Stimulated activated CD8-positive, alpha-beta memory T cell treated with anti-CD3 and anti-CD28 coated beads, Interleukin-7, amount 100 ng/mL, for 4 hours (primary cell): ENCODE measurements at regions not wholly inside any gene's neighbourhood (a gene's known extent, or its start where the extent isn't known, plus 50 kb on each side); places are given as distances from the start of the nearest gene placed in this dataset.

Source experiments
- DNase-seq, 2 donors: peaks; one replicate each; pipeline ENCODE4 v3.0.0-alpha.2; 2020; ENCODE audit warnings: low read depth in 2 of 2

DNA sequence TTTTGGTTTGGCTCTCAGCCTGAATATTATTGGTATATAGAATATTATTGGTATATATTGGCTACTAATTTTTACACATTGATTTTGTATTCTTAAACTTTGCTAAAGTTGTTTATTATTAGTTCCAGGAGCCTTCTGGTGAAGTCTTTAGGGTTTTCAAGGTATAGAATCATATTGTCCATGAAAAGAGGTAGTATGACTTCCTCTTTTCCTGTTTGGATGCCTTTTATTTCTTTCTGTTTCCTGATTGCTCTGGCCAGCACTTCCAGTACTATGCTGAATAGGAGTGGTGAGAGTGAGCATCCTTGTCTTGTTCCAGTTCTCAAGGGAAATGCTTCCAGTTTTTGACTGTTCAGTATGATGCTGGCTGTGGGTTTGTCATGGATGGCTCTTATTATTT is 107.3 kb upstream of the LIPC start:
- no peak for DNase-seq

DNA sequence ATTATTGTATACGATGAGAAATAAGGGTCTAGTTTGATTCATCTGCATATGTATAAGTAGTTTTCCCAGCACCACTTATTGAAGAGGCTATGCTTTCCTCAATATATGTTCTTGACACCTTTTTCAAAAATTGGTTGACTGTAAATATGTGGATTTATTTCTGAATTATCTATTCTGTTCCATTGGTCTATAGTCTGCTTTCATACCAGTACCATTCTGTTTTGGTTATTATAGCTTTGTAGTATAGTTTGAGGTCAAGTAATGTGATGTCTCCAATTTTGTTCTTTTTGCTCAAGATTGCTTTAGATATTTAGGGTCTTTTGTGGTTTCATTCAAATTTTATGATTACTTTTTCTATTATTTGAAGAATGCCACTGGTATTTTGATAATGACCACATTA is 103.8 kb upstream of the LIPC start:
- DNase-seq, result no peak

DNA sequence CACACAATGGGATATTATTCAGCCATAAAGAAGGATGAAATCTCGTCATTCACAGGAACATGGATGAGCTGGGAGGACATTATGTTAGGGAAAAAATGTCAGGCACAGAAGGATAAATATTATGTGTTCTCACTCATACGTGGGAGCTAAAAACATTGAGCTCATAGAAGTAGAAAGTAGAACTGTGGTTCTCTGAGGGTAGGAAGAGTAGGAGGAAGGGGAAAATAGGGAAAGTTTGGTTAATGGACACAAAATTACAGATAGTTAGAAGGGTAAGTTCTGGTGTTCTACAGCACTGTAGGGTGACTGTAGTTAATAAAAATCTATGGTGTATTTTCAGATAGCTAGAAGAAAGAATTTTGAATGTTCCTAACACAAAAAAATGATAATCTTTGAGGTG is 102.6 kb upstream of the LIPC start:
- no peak for DNase-seq

DNA sequence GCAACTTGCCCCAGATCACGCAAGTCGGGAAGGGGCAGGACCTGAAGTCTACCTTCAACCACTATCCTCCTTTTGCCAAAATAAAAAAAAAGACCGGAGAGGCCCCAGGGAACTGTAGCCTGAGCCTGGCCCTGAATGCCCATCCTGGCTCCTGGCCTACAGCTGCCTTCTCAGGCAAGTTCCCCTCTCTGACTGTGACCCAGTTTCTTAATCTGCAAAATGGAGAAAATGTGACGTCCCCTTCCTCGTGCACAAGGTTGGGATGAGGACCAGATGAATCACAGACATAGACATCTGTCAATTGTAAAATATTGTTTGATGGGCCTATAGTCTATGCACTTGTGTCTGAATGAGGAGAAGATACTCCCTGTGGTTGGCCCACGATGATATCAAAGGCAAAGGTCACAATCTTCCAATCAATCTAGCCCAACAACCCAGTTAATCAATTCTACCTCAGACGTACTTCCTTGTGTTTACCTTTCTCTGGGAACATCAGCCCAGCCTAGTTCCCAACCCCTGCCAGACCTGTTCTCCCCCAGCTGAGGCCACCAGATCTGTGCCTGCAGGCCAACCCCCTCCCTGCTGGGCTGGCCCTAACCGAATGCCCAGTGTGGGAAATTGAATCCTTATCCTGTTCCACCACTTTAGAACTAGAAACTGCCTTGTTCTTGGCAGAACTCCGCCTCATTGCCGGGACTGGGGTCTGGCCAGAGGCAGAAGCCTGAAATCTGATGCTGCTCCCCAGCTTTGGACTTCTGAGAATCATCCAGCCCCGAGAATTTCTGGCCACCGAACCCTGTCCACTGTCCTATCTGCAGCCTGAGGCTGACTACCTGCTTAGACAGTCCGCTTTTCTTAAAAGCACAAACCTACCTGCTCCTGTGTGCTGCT is 101.8 kb upstream of the LIPC start:
- no peak for DNase-seq

DNA sequence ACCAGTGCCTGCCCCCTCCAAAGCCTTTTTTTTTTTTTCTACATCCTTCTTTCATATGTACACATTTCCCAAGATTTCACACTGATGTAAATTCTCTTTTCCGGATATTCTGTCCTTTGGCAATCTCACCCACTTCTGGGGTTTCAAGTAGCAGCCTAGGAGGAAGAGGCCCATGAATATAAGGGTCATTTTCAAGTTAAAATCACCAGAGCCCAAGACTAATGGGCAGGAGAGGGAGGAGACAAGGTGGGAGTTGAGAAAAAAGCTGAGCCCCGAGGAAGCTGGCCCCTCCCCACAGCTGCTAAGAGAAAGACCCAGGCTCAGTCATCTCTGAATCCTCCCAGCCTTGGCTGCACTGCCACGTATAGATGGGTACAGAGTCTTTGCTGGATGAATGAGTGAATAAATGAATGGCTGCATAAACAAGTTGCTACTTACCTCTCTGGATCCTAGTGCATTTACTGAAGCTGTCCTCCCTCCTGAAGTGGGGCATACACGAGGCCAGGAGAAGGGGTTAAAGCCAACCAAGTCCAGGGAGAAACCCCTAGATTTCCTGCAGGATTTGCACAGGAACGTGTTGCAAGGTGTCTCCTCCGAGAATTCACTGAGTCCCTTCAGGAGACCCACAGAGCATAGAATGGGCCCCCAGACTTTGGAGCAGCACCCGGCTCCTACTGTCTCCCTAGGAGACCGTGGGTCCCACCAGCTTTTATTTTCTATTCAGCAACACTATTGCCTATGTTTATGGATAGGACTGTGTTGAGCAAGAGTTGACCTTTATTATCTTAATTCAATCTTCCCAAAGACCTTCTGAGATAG is 100.8 kb upstream of the LIPC start:
- DNase-seq, result no peak

DNA sequence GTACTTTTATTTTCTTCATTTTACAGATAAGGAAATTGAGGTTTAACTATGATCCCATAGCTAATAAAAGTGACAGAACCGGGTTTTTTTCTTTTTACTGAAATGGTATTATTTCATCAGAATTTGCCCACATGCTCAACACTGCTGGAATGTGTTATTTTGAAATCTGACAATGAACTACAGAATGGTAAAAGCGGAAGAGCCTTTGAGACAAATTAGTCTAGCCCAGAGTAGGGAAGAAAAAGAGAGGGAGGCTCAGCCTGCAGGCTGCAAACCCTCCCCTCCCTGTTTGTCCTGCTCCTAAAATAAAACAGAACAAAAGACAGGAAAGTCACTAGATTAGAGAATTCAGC is 100.3 kb upstream of the LIPC start:
- no peak for DNase-seq

DNA sequence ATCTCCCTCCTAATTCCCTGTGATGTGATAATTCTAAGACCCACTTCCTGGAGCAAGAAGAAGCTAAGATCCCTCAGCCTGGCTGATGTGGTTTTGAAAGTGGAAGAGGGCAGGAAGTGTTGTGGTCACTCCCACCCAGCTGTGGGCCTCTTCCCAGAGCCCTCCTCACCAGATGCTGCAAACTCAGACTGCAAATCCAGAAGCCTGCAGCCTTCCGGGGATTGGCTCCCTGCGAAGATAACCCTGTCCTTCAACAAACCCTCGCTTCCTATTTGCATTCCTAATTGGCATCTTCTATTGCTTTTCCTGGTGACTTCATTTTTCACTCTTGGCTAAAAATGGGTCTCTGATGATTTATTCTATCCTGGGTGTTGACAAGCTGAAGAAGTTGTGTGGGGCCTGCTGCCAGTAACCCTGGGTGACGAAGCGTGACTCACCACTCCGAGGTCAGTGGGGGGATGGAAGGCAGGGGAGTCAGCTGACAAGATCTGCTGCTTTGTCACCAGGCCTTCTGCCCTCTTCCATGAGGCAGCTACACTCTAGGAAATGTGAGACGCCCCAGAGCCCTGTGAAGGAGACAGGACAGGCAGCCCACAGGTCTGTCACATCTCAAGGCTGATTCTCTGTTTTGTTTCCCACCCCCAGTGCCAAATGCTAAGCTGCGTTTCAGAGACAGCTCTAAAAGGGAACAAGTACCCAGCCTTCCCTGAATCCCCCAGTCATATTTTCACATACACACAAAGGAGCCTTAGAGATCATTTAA is 99.7 kb upstream of the LIPC start:
- peak; percentile 87 to 89 for DNase-seq

DNA sequence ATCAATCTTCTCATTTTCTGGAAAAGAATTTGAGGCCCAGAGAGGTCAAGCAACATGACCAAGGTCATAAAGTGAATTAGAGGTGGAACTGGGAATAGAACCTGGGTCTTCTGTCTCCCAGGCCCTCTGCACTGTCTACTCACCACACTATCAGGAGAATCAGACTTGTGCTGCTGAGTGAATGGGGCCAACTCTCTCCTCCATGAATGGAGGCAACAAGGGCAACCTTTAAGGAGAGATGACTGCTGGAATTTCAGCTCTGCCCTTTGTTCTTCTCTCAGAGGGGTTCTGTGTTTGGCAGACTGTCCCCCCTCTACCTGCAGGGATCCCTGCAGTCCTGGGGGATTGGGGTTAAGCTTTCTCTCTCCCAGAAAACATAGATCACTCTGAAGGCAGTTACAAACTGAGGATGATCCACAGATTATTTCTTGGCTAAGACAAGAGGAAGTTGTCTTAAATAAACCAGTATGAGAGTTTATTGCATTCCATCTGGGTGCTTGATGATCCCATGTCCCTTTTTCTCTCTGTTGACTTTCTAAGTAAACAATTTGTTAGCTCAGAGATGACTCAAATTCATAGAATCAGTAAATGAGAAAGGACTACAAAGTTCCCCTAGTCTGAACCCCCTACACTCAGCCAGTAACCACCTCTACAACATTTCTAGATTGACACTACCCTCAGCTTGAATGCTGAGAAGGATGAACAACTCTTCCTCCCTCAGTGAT is 99.0 kb upstream of the LIPC start:
- DNase-seq, result no peak

DNA sequence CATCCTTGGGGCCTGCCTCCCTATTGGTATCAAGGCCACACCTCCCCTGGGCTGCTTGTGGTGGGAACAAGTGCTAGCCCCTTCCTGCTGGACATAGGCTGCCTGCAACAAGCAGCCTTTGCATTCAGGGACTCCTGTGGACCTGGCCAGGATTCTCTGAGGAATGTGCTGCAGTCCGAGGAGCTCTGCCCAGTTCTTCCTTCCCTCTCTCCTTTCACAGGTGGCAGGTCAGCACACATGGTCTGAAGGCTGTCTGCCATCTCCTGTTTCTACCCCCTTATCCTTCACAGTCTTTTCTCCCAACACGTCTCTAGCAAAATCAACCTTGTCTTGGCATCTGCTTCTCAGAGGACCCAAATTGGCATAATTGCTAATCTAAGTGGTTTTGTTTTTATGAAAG is 97.0 kb upstream of the LIPC start:
- DNase-seq, result no peak

DNA sequence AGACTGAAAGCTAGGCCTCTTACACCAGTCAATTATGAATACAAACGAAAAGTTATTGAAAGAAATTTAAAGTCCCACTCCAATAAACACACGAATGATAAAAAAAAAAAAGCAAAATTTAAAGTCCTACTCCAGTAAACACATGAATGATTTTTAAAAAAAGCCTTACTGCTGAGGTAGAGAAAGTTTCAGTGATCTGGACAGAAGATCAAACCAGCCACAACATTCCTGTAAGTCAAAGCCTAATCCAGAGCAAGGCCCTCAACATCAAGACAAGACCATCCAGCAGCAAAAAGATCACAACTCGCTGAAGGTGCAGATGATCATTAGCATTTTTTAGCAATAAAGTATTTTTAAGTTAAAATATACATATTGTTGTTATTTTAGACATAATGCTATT is 95.6 kb upstream of the LIPC start:
- no peak for DNase-seq

DNA sequence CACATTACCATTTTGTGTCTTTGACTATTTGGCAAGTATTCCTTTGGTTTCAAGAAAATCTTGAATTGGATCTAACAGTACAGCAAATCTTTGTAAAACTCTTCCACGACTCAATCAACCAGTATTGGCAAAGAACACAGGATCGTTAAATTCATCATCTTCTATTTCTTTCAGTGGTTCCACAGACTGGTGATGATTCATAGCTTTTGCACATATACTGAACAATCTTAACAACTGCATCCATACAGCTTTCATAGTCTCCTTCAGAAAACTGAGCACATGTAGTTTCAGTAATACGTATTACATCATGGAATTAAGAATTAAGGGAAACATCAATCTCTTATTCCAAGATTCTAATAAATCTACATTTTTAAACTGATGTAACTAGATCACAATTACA is 91.6 kb upstream of the LIPC start:
- no peak for DNase-seq

DNA sequence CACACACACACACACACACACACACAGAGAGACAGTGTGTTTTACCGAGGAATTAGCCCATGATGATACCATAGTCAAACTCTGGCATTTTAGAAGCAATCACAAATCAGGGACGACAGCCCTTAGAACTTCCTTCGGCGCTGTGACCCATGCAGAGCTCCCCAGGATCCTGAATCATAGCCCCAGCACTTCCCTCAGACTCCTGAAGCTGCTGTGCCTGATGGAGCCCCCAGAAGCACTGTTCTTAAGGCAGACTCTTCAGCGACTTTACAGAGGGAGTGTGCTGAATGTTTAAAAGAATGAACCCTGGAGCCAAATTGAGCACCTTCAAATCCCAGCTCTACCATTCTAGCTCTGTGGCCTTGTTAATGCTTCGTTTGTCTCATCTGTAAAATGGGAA is 89.3 kb upstream of the LIPC start:
- no peak for DNase-seq

DNA sequence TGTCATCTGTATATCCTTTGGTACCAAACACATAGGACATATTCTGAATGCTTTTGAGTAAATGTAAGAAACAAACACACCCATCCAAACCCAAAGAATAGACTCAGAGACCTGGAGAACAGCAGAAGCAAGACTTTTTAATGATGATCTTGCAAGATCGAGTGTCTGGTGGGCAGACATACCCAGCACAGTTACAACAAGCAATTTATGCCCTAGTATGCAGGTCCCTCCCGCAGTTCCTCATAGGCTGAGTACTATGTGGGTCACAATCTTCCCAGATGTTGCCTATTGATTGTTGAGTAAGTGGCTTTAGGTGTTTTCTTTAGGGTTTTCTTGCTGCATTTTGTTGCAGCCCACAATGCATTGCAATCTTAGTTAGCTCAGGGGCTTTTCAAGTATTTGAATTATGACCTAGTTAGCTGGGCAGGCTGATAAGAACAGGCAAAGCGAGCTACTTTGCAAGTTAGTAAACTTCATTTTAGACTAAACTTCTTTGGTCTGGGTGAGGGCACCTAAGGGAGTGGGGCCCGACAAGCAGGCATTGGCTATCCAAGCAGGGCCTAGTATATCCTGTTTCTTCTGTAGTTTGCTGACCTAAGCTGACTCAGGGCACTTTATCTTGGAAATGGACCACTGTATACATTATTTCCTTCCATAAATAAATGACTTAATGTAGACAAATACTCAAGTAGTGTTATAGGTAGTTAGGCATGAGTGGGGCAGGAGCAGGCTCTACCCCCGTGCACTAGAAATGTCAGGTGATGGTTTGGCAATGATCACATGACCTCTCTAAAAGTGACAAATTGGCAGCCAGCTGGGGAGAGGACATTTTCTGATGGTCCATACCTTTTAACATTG is 87.3 kb upstream of the LIPC start:
- no peak for DNase-seq

DNA sequence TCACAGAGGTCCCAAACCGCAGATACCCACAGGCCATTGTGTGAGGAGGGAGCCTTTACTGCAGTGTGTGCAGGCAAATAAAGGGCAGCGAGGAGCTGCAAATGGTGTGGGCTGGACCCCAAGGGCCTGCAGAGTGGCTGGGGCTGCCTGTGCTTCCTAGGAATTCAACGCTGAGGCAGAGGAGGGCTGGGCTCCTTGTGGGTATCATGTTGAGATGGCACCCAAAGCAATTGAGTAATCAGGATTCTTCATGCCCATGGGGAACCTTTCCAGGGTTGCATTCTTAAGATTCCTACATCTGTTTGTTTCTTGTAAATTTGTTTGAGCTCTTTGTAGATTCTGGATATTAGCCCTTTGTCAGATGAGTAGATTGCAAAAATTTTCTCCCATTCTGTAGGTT is 85.4 kb upstream of the LIPC start:
- no peak for DNase-seq

DNA sequence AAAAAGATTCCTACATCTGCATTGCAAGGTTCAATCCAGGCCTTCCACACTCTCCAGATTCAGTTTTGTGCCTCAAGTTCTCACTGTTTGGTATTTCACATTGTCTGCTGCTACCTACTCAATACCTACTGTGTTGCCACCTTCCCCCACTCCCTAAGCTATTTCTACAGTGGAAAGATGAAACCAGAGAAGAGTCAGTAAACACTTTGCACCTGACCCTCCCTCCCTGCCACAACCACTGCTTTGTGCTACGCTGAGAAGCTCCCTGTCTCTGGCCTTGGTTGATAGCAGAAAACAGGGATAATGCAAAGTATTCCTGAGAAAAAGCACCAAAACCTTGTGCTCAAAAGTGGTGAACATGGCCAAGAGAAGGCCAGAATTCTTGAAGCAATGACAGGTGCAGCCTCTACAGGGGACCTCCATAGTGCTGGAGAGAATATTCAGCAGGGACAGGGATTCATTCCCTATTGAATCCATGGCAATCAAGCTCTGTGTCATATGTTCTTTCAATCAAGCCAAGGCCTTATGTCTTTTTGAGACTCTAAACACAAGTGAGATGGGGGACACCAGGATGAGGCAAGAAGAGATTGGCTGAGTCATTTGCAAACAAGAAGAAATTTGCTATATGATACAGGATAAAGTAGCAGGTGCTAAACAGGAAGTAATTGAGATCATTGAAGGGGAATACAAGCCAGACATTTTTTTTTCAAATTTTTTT is 83.5 kb upstream of the LIPC start:
- DNase-seq, result no peak

DNA sequence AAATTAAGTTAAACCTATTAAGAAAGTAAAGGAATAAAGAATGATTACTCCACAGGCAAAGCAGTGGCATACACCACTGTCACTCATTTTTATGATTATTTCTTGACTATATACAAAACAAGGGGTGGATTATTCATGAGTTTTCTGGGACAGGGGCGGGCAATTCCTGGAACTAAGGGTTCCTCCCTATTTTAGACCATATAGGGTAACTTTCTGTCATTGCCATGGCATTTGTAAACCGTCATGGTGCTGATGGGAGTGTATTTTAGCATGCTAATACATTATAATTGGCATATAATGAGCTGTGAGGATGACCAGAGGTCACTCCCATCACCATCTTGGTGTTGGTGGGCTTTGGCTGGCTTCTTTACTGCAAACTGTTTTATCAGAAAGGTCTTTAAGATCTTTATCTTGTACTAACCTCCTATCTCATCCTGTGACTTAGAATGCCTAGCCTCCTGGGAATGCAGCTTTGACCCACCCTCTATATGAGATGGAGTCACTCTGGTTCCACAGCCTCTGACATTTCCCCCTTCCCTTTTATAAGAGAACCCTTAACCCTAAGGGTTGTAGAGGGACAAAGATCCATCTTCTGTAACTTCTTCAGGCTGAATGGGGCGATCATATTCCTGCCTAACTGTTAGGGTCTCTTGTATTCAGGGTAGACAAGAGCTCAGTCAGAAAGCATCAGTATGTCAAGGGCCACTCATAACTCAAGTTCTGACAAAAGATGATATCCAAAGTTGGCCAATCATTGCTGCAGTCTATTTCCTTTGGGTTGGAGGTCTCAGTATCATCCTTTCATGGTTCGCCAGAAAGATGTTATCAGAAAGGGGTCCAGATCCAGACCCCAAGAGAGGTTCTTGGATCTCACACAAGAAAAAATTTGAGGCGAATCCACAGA is 79.5 kb upstream of the LIPC start:
- no peak for DNase-seq

DNA sequence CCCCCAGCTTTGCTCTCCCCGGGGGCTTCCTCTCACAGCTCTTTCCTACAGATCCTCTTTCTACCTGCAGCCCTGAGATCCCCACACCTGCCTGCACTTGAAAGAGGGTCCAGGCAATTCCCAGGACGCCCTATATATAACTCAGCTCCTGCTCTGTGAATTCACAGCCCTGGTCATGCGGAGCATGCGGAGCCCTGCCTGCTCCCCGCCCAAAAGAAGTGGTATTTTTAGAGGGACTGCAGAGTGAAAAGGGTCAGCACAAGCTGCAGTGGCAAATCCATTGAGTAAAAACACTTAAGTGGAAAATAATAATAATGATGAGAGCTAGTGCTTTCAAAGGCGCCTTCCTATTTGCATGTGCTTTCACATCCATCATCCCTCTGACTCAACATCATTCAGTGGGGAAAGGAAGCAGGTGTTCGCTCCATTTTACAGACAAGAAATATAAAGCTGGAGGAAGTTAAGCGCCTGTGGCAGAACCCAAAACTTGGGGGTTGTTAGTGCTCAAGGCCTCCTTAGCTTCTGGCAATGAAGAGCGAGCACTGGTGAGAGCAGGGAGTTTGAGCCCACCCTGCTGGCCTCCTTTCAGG is 76.3 kb upstream of the LIPC start:
- no peak for DNase-seq

DNA sequence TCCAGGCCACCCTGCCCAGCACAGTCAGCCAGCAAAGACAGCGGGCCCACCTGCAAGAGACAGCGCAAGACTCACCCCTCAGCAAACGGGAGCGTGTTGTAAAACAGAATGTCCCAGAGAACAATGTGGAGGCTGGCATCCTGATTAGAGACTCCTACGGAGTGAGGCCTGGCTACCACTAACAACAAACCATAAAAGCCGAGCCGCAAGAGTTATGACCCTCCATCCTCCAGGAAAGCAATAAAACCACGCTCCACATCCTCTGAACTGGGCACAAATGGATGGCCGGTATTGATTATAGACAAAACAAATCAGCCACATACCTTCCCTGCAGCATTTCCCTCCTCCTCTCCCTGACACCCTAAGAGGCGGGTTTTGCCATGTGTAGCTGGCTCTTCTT is 75.8 kb upstream of the LIPC start:
- DNase-seq, result no peak
